ENCODE measurements at regions not wholly inside any gene's neighbourhood (a gene's known extent, or its start where the extent isn't known, plus 50 kb on each side); places are given as distances from the start of the nearest gene placed in this dataset.

- Histone ChIP-seq H2BK15ac (ENCODE audit: low read length) (no peak overlapping the region), H3K27me3 (replicated peaks in 1 of 4; ENCODE audit: control insufficient read depth in 3 of 4, extremely low read depth in 1 of 4, insufficient read depth in 3 of 4, low read length in 3 of 4) (no peaks in the 10 kb centered on the region), H3K14ac (ENCODE audit: insufficient read length) (no peak overlapping the region), H4K20me1 (replicated peaks in 1 of 2; ENCODE audit: control insufficient read depth in 1 of 2, insufficient read depth in 2 of 2, low read length in 2 of 2) (no peaks in the 10 kb centered on the region), H3K4me2 (ENCODE audit: insufficient read depth in 1 of 2, low read depth in 2 of 2, low read length in 2 of 2) (no peak overlapping the region), H3K36me3 (ENCODE audit: control insufficient read depth in 2 of 4, insufficient read depth in 4 of 4, low read length in 3 of 4) (no peaks in the 10 kb centered on the region), H2BK12ac (ENCODE audit: low read depth, low read length) (no peak overlapping the region), H4K91ac (replicated peaks; ENCODE audit: insufficient read length, low read length) (no peak overlapping the region), H2AFZ (ENCODE audit: low read length) (no peak overlapping the region), H2BK5ac (ENCODE audit: low read depth, low read length) (no peak overlapping the region), H4K5ac (ENCODE audit: insufficient read length, low read depth, low read length) (no peak overlapping the region), H3K4me1 (replicated peaks in 1 of 4; ENCODE audit: control insufficient read depth in 3 of 4, insufficient read depth in 4 of 4, low read length in 3 of 4) (peaks cover 0 to 2% (median 0%) of the 10 kb centered on the region in 4 experiments; a peak in 2 of 7 replicates), H3K4ac (replicated peaks; ENCODE audit: insufficient read length, low read depth, low read length) (no peak overlapping the region), H3K9me3 (ENCODE audit: insufficient read depth in 2 of 2, low read depth in 1 of 2, low read length in 1 of 2) (no peaks in the 10 kb centered on the region), H3K23me2 (ENCODE audit: low read depth, low read length) (no peaks in the 10 kb centered on the region), H3K27ac (ENCODE audit: low read depth, low read length) (no peak overlapping the region), H2BK20ac (ENCODE audit: low read length) (no peak overlapping the region), H2AK5ac (ENCODE audit: low read depth, low read length) (no peak overlapping the region), H3K4me3 (ENCODE audit: extremely low read depth in 1 of 4, insufficient read depth in 2 of 4, low read depth in 3 of 4, low read length in 4 of 4) (no peak overlapping the region), H3K23ac (ENCODE audit: insufficient read length) (no peak overlapping the region), H3K9ac (replicated peaks in 1 of 4; ENCODE audit: extremely low read depth in 1 of 4, low read depth in 3 of 4, low read length in 3 of 4) (no peak overlapping the region), H3K79me2 (ENCODE audit: control insufficient read depth in 1 of 2, insufficient read depth in 2 of 2, low read length in 2 of 2) (no peaks in the 10 kb centered on the region), H3K56ac (replicated peaks; ENCODE audit: insufficient read length, low read depth, low read length) (no peak overlapping the region), H4K8ac (ENCODE audit: extremely low read depth, insufficient read depth, low read length) (no peak overlapping the region), H3K18ac (ENCODE audit: extremely low read depth, low read length) (no peak overlapping the region), H2BK120ac (replicated peaks; ENCODE audit: low read depth, low read length) (no peak overlapping the region), H3K79me1 (ENCODE audit: low read depth, low read length) (no peaks in the 10 kb centered on the region)
- no peak for FAIRE-seq
- ChIA-PET CTCF (ENCODE audit: partially characterized antibody) (interaction anchor here (5.1 kb wide), 1 partner anchor 12 kb away, joined by 32 read pairs; no protein-coding TSS in a partner anchor), POLR2A (ENCODE audit: partially characterized antibody) (no interaction called here)
- WGBS, 2 experiments (ENCODE audit: extremely low coverage in 1 of 2, insufficient coverage in 1 of 2, insufficient read length in 1 of 2, insufficient replicate concordance in 2 of 2, low coverage in 1 of 2, low lambda C conversion rate in 2 of 2, missing lambda C conversion rate in 1 of 2) = 90% methylated on average over 1 of the region's 1 CpG; no CpG with 5 or more reads in 1 of the 2 experiments
- no peak for DNase-seq (ENCODE audit: low read depth in 1 of 2, low spot score in 2 of 2)
- TF ChIP-seq TBP (IDR thresholded peaks at IDR 0.05; ENCODE audit: low read depth, low read length) (no peak), BRCA1 (IDR thresholded peaks at IDR 0.05; ENCODE audit: low read depth, low read length) (no peak), YY1 (IDR thresholded peaks at IDR 0.05; ENCODE audit: low read depth, low read length) (no peak), JUN (IDR thresholded peaks at IDR 0.05; ENCODE audit: low read depth, low read length) (no peak), EGR1 (IDR thresholded peaks at IDR 0.05; ENCODE audit: borderline replicate concordance, low read depth, low read length) (no peak), POLR2A (IDR thresholded peaks at IDR 0.05; ENCODE audit: control extremely low read depth in 1 of 2, low read depth in 2 of 2, low read length in 2 of 2) (no peak), RXRA (IDR thresholded peaks at IDR 0.05; ENCODE audit: insufficient read depth, low read depth, low read length) (no peak), CEBPB (IDR thresholded peaks at IDR 0.05; ENCODE audit: low read depth, low read length) (no peak), HDAC2 (IDR thresholded peaks at IDR 0.05; ENCODE audit: borderline replicate concordance in 1 of 2, low read depth in 2 of 2, low read length in 2 of 2) (no peak), BCL11A (IDR thresholded peaks at IDR 0.05; ENCODE audit: low read depth in 2 of 2, low read length in 2 of 2) (no peak), RAD21 (IDR thresholded peaks at IDR 0.05 in 1 of 2, conservative IDR thresholded peaks at IDR 0.05 in 1 of 2; ENCODE audit: low read depth in 2 of 2, low read length in 2 of 2) (no peak), CBX5 (IDR thresholded peaks at IDR 0.05; ENCODE audit: low read depth, low read length) (no peak), EZH2 (IDR thresholded peaks at IDR 0.05; ENCODE audit: low read depth, low read length, severe bottlenecking) (no peak)
These were observed 173.3 kb upstream of the TNFAIP3 start for GRCh38 chr6:137693711-137694110.

Data from H1 (cell line).